ENCODE measurements at regions not wholly inside any gene's neighbourhood (a gene's known extent, or its start where the extent isn't known, plus 50 kb on each side); places are given as distances from the start of the nearest gene placed in this dataset.

GRCh38 chr3:177827511-177828207 lies 630.4 kb upstream of the TBL1XR1 start (continued):
- TF ChIP-seq CSRNP1 (CRISPR knock-in tag; IDR thresholded peaks at IDR 0.05): 0 out of 2 replicates have a peak, but pooled peaks have one; percentile 30
- TF ChIP-seq ZSCAN5A (CRISPR knock-in tag; IDR thresholded peaks at IDR 0.05; ENCODE audit: borderline replicate concordance): peak; percentile 72; the same call in 1 of the 2 replicates
- TF ChIP-seq MIER3 (CRISPR knock-in tag; IDR thresholded peaks at IDR 0.05; ENCODE audit: borderline replicate concordance): peak; percentile 82; the same call in 1 of the 2 replicates
- peak; percentile 67; the same call in 1 of the 2 replicates for TF ChIP-seq YEATS4 (CRISPR knock-in tag; IDR thresholded peaks at IDR 0.05; ENCODE audit: borderline replicate concordance)
- peak; percentile 60; the same call in 1 of the 2 replicates for TF ChIP-seq GLI4 (CRISPR knock-in tag; IDR thresholded peaks at IDR 0.05; ENCODE audit: borderline replicate concordance)
- TF ChIP-seq ZNF605 (CRISPR knock-in tag; IDR thresholded peaks at IDR 0.05): no peak
- no peak for TF ChIP-seq ZNF724P (CRISPR knock-in tag; IDR thresholded peaks at IDR 0.05; ENCODE audit: borderline replicate concordance)
- TF ChIP-seq PRPF4 (IDR thresholded peaks at IDR 0.05; ENCODE audit: low read depth, low read length, poor library complexity, severe bottlenecking): no peak
- peak; percentile 48; the same call in 1 of the 2 replicates for TF ChIP-seq MED1 (CRISPR knock-in tag; IDR thresholded peaks at IDR 0.05)
- TF ChIP-seq ZNF331 (CRISPR knock-in tag; IDR thresholded peaks at IDR 0.05): peak; percentile 67; the same call in 1 of the 2 replicates
- no peak for TF ChIP-seq NFE2L2 (IDR thresholded peaks at IDR 0.05; ENCODE audit: low read length)
- TF ChIP-seq ZNF503 (CRISPR knock-in tag; IDR thresholded peaks at IDR 0.05): peak; percentile 18; the same call in 1 of the 2 replicates
- 0 out of 2 replicates have a peak, but pooled peaks have one; percentile 67 for TF ChIP-seq ZKSCAN8 (CRISPR knock-in tag; IDR thresholded peaks at IDR 0.05; ENCODE audit: borderline replicate concordance)
- TF ChIP-seq WIZ (CRISPR knock-in tag; IDR thresholded peaks at IDR 0.05): no peak
- TF ChIP-seq PRMT3 (CRISPR knock-in tag; IDR thresholded peaks at IDR 0.05; ENCODE audit: borderline replicate concordance, low read depth): no peak
- no peak for TF ChIP-seq ETS1 (CRISPR knock-in tag; IDR thresholded peaks at IDR 0.05)
- no peak for TF ChIP-seq LBX2 (CRISPR knock-in tag; IDR thresholded peaks at IDR 0.05; ENCODE audit: borderline replicate concordance)
- no peak for TF ChIP-seq ZSCAN25 (CRISPR knock-in tag; IDR thresholded peaks at IDR 0.05)
- no peak for TF ChIP-seq EEA1 (CRISPR knock-in tag; IDR thresholded peaks at IDR 0.05; ENCODE audit: borderline replicate concordance)
- peak; percentile 25; the same call in 1 of the 2 replicates for TF ChIP-seq SIX1 (CRISPR knock-in tag; IDR thresholded peaks at IDR 0.05; ENCODE audit: borderline replicate concordance)
- no peak for TF ChIP-seq ZSCAN22 (CRISPR knock-in tag; IDR thresholded peaks at IDR 0.05)
- no peak for TF ChIP-seq STAG1 (CRISPR knock-in tag; IDR thresholded peaks at IDR 0.05)
- no peak for TF ChIP-seq TOPORS (CRISPR knock-in tag; IDR thresholded peaks at IDR 0.05)
- TF ChIP-seq MXI1 (IDR thresholded peaks at IDR 0.05; ENCODE audit: borderline replicate concordance, low read depth, low read length): no peak
